ENCODE measurements at regions not wholly inside any gene's neighbourhood (a gene's known extent, or its start where the extent isn't known, plus 50 kb on each side); places are given as distances from the start of the nearest gene placed in this dataset.

DNA sequence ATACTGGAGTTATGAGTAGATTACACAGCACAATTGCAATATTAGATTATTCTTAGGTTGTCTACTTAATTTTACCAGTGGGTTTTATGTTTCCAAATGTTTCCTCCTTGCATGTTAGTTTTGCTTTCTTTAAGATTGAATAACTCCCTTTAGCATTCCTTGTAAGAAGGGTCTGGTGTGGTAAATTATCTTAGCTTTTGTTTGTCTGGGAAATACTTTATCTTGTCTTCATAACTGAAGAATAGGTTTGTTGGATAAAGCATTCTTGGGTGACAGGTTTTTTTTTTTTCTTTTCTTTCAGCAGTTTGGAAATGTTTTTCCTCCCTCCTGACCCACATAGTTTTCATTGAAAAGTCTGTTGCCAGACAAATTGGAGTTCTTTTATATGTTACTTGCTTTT, 531.1 kb downstream of the ANXA1 start:
- no peak for DNase-seq

DNA sequence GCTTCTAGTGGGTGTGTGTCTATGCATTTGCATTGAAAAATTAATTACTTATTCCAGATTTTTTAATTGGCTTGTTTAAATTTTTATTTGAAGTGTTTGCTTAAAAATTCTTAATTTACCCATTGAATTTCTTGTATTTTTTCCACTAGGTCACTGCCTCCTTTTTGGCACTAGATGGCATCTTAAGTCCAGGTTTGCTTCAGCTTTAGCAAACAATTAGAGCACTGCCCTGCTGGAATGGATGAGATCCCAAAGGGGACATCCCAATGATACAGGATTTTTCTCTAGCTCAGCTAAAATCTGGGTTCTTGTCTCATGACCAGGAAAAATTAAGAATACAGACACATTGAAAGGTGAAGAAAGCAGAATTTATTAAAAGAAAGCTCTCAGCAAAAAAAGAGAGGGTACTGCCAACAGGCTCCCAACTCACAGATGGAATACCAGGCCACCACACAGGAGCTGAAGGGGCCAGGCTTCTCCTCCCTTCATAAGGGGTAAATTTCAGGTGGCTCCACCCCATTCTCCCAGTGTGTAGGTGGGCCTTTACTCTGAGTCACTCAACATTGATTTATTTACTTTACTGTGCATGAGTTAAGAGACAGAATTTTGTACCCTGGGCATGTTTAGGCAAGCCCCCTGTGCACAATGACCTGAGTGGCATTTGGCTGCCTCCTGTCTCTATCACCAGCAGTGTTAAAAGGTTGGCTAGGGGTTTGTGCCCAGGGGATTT, 532.4 kb downstream of the ANXA1 start:
- DNase-seq: no peak

DNA sequence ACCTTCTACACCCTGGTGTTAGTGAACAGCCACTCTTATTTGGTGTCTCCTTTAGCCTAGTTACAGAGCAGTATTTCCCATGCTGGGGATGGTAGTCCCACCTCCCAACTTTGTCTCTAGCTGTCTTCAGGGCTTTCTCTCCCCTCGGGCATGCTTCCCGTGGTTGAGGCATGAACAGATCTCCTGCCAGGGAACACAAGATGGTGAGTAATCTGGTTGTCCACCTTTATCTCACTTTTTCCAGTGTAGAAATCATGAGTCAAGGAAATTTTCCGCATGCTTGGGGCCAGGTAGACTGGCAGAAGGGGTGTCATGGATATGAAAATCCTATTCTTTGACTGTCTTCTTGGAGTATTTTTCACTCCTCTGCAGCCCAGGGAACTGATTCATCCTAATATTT, 532.9 kb downstream of the ANXA1 start:
- DNase-seq: no peak

DNA sequence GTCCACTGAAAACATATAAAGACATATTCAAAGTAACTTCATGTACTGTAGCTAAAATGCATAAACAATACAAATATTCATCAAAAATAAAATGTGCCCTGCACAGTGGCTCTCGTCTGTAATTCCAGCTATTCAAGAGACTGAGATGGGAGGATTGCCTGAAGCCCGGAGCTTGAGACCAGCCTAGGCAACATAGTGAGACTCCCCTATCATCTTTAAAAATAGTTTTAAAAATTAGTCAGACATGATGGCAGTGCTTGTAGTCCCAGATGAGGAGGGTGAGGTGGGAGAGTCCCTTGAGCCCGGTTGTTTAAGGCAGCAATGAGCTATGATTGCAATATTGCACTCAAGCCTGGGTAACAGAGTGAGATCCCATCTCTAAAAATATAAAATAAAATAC, 534.1 kb downstream of the ANXA1 start:
- DNase-seq: no peak

DNA sequence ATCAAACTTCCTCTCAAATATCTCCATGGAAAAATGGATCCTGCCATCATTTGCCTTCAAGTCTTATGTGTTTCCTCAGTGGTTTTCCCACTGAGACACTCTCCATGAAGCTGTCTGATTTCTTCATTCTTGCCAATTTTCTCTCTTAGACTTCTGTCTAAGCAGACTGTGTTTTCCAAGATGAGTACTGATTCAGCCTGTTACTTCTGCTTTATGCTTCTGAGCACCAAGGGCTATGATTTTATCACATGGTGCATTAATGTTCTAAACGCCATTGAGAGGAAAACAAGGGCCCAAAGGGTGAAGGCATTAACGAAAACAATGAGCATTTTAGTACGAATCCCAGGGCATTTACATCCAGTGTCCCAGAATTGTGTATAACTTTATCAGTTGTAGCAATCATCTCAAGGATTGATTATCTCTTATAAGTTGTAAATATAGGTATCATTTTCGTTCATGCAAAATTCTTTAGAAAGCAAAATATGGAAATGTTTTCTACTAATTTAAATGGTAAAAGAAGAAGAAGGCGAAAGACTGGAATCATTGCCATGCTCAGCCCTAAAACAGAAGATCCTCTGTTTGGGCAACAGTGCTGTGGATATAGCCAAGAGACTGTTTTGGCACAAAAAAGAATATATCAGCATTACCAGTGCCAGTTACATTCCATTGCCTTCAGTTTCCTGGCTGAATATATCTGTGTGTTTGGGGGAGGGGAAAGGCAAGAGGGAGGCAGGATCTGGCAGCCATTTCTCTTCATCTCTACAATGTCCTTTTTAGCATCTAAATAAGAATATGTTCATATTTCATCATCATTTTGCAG, 537.6 kb downstream of the ANXA1 start:
- no peak for DNase-seq

DNA sequence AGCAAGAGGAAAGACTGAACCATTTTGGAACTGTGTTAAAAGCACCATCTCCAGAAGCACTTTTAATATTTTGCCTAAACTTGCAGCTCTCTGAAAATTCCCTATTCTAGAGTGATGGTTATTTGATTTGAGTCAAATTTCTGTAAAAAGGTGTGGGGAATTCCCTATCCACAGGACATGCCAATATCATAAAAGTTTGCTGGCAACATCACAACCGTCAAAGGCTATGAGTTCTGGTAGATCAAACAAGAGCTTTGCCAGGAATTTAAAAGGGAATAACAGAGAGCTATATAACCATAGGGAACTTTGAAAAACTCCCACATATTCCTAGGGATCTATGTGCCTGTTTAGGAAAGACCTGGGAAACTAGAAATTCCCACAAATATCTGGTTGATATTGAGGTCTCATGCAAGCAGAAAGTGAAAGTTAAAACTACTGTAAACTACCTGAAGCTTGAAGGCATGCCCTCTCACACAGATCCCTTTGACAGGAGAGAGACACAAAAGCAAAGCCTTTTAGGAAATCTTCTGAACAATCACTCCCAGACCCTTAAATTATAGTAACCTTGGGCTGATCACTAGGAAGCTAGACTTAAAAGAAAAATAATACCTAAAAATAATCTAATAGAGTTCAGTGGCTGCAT, 549.9 kb downstream of the ANXA1 start:
- DNase-seq: no peak

DNA sequence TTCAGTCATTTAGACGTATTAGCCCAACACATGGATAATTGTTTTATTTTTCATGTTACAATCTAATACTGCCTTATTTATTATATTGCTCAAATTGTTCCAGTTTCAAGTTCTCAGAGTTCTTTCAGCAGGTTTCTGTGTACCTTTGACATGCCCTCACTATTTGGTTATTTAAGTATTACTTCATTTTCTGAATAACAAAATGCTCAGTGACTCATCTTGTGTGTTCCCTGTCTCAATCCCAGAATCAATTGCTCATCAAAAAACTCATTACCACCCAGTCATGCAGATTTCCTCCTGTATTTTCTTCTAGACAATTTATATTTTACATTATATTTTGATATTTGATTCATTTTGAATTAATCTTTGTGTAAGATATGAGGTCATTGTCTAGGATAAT, 562.6 kb downstream of the ANXA1 start:
- no peak for DNase-seq

DNA sequence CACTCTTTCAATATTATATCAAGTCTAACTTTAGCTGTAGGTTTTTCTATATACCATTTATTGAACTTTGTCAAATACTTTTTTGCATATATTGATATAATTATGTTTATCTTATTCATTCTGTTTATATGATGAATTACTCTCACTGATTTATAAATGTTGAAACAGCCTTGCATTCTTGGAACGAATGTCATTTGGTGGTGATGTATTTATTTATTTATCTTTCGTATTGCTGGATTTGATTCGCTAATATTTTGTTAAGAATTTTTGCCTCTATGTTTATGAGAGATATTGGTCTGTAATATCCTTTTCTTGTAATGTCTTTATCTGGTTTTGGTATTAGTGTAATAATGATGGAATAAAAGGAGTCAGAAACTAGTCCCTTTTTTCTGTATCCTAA, 563.9 kb downstream of the ANXA1 start:
- DNase-seq: no peak

DNA sequence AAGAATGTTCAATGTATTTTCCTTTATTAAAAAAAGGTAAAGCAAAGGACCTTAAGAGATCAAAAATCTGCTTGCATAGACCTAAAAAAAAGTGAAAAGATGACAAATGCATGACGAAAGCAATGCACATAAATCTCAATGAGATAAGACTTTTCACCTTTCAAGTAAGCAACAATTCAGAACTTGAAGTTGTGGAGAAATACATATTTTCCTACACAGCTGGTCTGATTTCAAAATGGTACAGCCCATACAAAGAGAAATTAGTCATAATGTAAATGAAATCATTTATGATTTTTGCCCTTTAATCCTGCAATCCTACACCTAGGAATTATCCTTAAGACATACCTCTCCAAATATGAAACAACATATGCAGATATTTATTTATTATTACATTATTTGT, 568.0 kb downstream of the ANXA1 start:
- DNase-seq: no peak

DNA sequence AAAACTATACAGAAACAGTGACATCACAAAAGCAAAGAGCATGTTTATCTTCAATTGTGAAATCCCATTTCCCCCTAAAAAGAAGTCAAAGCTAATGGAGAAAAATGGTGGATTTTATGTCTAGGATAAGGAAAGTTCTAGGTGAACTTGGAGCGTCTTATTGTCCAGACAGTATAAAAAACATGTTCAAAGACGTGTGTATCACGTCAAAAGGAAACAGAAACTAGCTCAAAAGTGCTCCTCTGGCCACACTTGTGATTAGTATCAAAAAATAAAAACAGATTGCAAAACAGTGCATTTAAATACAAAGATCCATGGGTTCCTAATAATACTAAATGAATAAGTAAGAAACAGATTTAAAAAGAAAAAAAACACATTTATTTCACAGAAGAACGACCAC, 568.9 kb downstream of the ANXA1 start:
- no peak for DNase-seq

DNA sequence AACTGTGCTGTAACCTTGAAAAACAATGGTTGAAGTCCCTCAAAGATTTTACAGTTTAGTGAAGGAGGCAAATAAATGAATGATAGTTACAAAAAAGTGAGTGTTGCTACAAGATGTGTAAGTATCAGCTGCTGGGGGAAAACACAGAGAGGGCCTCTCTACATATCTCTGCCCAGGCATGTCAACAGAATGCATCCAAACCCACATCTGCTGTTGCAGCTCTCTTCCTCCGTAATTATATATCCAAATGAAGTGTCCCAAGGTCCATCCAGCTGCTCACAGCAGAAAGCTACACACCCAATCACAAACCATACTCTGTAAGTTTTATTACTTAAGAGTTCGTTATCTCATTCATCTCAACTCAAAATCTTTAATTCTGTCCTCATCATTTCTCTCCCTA, 584.6 kb downstream of the ANXA1 start:
- no peak for DNase-seq

DNA sequence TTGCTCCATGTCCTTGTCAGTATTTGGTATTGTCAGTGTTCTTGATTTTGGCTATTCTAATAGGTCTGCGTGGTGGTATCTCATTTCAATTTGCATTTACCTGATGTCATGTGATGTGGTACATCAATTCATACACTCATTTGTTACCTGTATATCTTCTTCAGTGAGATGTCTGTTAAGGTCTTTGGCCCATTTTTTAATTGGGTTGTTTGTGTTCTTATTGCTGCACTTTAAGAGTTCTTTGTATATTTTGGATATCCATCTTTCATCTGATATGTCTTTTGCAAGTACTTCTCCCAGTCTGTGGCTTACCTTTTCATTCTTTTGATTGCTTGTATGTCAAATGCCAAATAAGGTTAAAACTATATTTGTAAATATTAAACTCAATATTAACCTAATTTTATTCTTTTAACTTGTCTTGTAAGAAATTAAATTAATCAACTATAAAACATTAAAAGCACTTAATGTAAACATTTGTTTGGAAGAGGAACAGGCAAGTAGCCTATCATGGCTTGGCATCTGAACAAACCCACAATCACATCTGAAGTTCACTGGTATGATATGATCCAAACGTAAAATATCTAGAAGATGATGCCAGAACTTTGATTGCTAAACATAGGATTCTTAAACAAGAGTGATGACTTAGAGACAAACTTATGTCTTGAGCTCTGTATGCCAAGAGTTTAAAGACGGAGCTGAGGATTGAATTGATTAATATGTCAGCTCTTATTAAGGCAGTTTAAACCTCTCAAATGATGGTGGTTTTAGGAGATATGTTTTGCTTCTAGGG, 587.3 kb downstream of the ANXA1 start:
- no peak for DNase-seq

DNA sequence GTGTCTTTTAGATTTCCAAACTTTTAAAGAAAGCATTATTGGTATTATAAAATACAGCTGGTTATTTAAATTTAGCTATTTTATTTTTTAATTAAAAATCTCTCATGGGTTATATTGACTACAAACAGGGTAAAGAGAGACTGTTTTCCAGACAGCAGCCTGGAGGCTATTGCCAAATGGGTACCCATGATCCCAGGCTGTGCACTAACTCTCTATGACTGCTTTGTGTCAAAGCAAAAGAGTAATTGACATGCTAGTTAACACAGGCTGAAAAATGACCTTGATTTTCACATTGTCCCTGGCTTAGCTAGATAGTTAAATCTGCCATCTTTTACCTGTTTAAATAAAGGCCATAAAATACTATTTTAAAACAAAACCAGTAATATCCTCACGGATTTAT, 589.7 kb downstream of the ANXA1 start:
- DNase-seq: no peak

DNA sequence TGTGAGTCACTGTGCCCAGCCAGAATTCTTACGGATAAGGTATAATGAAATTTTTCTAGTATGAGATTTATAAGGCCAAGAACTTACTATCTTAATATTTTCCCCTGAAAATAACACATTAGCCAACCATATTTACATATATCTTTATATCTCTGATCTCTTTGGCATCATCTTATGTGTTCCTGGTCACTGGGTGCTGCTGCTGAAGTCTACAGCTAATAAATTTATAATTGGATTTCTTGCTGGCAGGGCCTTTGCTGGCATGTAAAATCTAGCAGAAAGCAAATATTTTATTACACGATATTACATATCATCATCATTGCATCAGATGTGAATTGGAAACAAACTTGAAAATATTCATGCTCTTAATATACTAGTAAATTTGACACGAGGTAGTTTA, 590.7 kb downstream of the ANXA1 start:
- DNase-seq: no peak

DNA sequence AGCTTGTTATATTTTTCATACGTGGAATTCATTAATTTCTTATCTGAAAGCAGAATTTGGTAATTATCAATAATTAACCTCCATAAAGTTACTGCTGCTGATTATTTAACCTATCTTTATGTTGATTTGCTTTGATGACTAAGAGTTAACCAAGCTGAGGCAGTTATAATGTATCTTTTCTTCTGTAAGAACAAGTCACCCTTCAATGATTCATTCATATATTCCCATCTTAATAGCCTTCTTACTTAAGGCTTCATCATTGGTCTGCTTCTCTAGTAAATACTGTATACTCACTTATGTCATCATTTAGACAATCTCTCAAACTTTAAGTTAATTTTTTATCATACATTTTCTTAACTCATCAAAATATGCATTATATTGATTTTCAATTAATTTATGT, 592.2 kb downstream of the ANXA1 start:
- no peak for DNase-seq

DNA sequence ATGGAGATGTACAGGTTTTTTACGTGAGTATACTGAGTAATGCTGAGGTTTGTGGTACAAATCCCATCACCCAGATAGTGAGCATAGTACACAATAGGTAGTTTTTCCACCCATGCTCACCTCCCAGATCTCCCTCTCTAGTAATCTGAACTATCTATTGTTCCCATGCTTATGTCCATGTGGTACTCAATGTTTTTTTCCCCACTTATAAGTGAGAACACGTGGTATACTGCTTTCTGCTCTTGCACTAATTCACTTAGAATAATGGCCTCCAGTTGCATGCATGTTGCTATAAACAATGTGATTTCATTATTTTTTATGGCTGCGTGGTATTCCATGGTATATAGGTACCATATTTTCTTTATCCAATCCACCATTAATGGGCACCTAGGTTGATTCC, 593.9 kb downstream of the ANXA1 start:
- DNase-seq: no peak

DNA sequence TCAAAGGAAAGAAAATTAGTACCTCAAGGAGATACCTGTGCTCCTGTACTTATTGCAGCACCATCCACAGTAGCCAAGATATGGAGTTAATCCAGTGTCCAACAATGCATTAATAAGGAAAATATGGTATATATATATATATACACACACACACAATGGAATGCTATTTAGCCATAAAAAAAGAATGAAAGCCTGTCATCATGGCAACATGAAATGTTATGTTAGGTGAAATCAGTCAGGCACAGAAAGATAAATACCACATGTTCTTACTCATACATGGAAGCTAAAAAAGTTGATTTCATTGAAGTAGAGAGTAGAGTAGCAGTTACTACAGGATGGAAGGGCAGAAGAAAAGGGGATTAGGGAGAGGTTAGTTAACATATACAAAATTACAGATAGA, 601.5 kb downstream of the ANXA1 start:
- no peak for DNase-seq

DNA sequence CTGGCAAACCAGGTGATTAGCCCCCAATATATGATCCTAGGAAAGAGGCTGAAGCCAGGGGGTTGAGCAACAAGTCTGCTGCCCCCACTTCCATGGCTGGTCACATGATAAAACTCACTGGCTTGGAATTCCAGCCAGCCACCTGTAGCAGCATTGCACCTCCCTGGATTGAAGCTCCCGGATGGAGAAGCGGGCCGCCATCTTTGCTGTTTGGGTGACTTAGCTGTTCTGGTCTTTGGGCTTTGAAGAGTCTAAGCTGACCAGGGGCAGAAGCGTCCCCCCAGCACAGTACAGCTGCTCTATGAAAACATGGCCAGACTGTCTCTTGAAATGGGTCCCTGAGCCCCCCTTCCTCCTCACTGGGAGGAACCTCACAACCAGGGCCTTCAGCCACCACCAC, 610.2 kb downstream of the ANXA1 start:
- DNase-seq: no peak

DNA sequence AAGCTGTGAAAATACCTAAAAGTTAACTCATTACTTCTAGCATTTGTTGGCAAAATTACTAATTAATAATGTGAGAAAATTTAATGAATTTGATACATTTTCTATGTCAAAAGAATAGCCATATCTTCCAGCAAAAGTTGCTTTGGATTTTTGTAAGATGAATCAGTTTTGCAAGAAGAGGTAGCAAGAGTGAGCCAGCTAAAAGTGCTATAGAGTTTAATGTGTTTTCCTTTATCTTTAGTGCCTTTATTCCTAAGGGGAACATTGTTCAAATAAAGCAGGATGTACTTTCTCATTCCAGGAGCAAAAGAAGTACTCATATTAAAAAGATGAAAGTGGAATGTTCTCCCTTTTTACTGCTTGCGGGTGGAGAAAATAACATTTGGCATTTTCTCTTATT, 622.2 kb downstream of the ANXA1 start:
- DNase-seq: no peak

DNA sequence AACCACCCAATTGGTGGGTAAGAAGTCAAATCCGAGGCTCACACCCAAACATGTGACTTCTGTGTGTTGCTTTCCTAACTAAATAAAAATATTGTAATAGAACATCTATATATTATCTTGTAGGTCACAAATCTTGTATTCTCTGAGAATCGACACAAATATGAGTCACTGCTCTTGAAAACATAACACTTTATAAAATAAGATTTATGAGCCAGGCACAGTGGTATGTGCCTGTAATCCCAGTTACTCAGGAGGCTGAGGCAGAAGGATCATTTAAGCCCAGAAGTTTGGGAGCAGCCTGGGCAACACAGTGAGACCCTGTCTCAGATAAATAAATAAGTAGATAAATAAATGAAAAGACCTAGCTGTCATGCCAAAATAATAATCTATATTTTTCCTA, 624.1 kb downstream of the ANXA1 start:
- no peak for DNase-seq

DNA sequence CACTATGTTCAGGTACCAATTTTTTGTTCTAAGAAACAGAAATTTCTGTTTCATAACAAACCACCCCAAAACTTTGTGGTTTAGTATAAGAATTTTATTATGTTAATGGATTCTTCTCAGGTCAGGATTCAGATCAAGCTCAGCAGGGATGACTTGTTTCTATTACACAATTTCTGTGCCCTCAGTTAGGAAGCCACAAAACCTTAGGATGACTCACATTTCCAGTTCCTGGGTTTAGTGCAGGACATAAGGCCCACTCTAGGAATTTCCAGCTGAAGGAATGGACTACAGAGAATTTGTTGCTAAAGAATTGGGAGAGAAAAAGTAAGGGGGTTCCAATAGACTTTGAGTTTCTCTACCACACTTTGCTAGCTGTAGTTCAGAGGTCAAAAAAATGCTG, 629.3 kb downstream of the ANXA1 start:
- DNase-seq: no peak

DNA sequence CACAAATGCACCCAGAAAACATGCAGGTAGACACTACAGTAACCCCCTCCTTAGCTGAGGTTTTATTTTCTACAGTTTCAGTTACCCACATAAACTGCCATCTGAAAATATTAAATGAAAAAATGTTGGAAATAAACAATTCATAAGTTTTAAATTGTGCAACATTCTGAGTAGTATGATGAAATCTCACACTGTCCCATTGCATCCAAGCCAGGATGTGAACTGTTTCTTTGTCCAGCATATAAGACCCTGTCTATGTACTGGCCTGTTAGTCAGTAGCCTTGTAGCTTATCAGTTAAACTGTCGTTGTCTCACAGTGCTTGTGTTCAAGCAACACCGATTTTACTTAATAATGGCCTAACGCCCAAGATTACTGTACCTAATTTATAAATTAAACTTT, 630.5 kb downstream of the ANXA1 start:
- no peak for DNase-seq

DNA sequence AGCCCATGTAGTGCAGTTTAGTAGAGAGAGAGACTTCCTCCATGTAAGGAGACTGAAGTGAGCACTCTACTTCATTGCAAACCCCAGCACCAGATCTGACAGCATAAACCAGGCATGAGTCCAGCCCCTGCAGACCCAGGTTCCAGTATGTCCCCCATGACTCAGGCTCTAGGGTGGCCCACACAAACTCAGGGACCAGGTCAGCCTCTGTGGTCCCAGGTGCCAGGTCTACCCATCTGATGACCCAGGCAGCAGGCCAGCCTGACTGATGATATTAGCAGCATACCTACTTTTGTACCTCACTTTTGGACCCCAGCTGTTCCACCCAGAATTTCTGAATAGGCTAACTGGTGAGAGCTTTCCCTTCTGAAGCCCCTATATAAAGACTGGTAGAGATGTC, 647.8 kb downstream of the ANXA1 start:
- DNase-seq: no peak

Measured in activated CD4-positive, alpha-beta T cell treated with anti-CD3 and anti-CD28 coated beads, Interleukin-2, Interleukin-6, amounts not matched to agents 100 ng/mL and 50 ng/mL, durations not matched to agents 16 hours and 8 hours (primary cell).